GM18873 (cell line): ENCODE measurements at regions not wholly inside any gene's neighbourhood (a gene's known extent, or its start where the extent isn't known, plus 50 kb on each side); places are given as distances from the start of the nearest gene placed in this dataset.
"Not testable (repeated sequence)": the region's sequence is repeated elsewhere in the genome, so short reads cannot be mapped to it uniquely, and the experiment has no call there.

Experiments
- ATAC-seq: cut with Tn5 transposase; IDR thresholded peaks from one replicate; pipeline ENCODE4 v1.9.1; 2021; ENCODE audit warnings: mild to moderate bottlenecking, moderate library complexity, moderate number of reproducible peaks; ENCODE audit not compliant: unreplicated experiment, low FRiP score

GRCh38 chr6:103167345-103168071 is 1692.2 kb downstream of the HACE1 start:
- ATAC-seq = no peak

- ATAC-seq = no peak
Observed at GRCh38 chr6:103154779-103155572, 1704.7 kb downstream of the HACE1 start.

GRCh38 chr6:103153016-103153415 is 1706.7 kb downstream of the HACE1 start:
- ATAC-seq = no peak

GRCh38 chr6:103142902-103143301 is 1716.8 kb downstream of the HACE1 start:
- ATAC-seq = no peak

GRCh38 chr6:103140308-103141027 is 1719.3 kb downstream of the HACE1 start:
- ATAC-seq = no peak

GRCh38 chr6:103139377-103139776 is 1720.3 kb downstream of the HACE1 start:
- no peak for ATAC-seq

- no peak for ATAC-seq
Observed at GRCh38 chr6:103124471-103124870, 1731.0 kb downstream of the GRIK2 start.

- no peak for ATAC-seq
Observed at GRCh38 chr6:103122766-103123601, 1729.5 kb downstream of the GRIK2 start.

- ATAC-seq = no peak
Observed at GRCh38 chr6:103119056-103119455, 1725.5 kb downstream of the GRIK2 start.

GRCh38 chr6:103114582-103114981 is 1721.1 kb downstream of the GRIK2 start:
- ATAC-seq = no peak

GRCh38 chr6:103113416-103113815 is 1719.9 kb downstream of the GRIK2 start:
- no peak for ATAC-seq

- no peak for ATAC-seq
Observed at GRCh38 chr6:103107985-103108384, 1714.5 kb downstream of the GRIK2 start.

- ATAC-seq = no peak
Observed at GRCh38 chr6:103105686-103106085, 1712.2 kb downstream of the GRIK2 start.

- ATAC-seq = no peak
Observed at GRCh38 chr6:103101267-103101666, 1707.8 kb downstream of the GRIK2 start.

- ATAC-seq = not testable (repeated sequence)
Observed at GRCh38 chr6:103092414-103092813, 1698.9 kb downstream of the GRIK2 start.

GRCh38 chr6:103085801-103086200 is 1692.3 kb downstream of the GRIK2 start:
- ATAC-seq = no peak

- ATAC-seq = no peak
Observed at GRCh38 chr6:103081876-103082630, 1688.5 kb downstream of the GRIK2 start.

- no peak for ATAC-seq
Observed at GRCh38 chr6:103081126-103081525, 1687.6 kb downstream of the GRIK2 start.

- no peak for ATAC-seq
Observed at GRCh38 chr6:103080497-103080896, 1687.0 kb downstream of the GRIK2 start.

GRCh38 chr6:103079867-103080266 is 1686.4 kb downstream of the GRIK2 start:
- ATAC-seq = no peak
